ENCODE measurements at regions not wholly inside any gene's neighbourhood (a gene's known extent, or its start where the extent isn't known, plus 50 kb on each side); places are given as distances from the start of the nearest gene placed in this dataset.

DNA sequence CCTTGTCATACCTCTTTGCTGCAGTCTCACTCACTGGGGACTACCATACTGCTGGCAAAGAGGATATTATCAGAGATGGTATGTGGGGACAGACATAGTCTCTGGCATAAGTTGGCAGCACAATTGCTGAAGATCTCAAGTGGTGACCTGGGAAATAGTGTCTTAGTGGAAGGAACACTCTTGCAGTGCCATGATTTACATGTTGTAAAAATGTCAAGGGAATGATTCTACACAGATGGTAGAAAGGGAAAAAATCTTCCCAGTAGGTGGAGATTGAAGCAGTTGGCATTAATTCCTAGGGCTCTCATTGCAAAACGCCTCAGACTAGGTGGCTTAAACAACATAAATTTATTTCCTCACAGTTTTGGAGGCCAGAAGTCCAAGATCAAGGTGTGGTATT is 662.2 kb downstream of the DHX35 start:
- Mint-ChIP-seq H3K27me3 (ENCODE audit: low read depth) (no peaks in the 10 kb centered on the region), H3K36me3 (ENCODE audit: low read depth) (no peaks in the 10 kb centered on the region), H3K4me1 (ENCODE audit: low read depth) (no peaks in the 10 kb centered on the region), H3K27ac (no peak overlapping the region), H3K9me3 (no peaks in the 10 kb centered on the region), H3K4me3 (no peak overlapping the region)
- no peak for DNase-seq (ENCODE audit: low spot score)

DNA sequence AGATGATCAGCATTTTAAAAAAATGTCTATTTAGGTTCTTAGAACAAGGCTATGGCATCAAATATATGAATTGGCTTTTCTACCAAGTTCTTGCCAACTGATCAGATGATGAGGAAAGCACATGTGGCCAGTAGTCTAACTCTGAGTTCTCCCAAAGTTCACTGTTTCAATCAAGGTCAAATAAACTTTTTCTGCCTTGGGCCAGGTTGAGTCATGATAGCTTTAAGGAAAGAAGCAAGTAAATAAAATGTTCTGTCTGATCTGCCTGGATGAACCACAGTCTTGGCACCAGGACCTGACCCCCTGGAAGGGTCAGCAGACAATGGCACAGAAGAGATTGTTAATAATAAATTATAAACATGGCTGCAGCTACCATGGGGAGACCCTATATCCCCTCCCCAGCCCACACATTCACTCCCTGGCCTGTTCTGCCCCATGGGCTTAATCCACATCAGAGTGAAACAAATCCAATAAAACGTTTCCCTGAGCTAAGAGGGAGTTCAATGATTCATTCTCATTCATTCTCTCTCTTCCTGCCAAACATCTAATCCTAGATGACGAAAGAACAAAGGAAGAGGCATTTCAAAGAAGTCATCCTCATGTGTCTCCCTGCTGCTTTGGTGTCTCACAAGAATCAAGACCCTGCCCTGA is 661.6 kb downstream of the DHX35 start:
- Mint-ChIP-seq H3K27ac (no peak overlapping the region), H3K4me3 (no peak overlapping the region), H3K36me3 (ENCODE audit: low read depth) (no peaks in the 10 kb centered on the region), H3K9me3 (no peaks in the 10 kb centered on the region), H3K4me1 (ENCODE audit: low read depth) (no peaks in the 10 kb centered on the region), H3K27me3 (ENCODE audit: low read depth) (no peaks in the 10 kb centered on the region)
- no peak for DNase-seq (ENCODE audit: low spot score)

DNA sequence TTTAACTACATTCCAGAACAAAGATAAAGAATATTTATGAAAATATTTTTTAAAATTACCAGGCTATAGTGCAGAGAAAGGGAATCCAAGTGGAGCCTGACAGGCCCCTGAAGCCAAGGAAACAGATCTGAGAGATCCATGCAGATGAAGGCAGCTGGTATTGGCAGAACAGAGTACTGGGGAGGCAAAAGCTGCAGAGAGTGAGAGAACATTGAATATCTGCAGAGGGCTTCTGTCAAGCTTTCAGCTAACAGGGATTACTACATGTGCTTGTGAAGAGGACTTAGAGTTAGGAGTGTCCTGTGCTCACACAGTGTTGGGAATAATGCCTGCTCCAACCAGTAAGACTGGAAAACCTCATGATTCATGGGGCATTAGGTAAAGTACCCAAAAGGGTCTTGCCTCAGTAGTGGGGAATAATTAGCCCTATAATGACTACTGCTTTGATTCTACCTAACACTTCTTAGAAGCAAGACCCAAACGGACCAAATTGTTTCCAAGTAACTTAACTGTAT is 657.2 kb downstream of the DHX35 start:
- no peak for DNase-seq (ENCODE audit: low spot score)
- Mint-ChIP-seq H3K4me1 (ENCODE audit: low read depth) (no peaks in the 10 kb centered on the region), H3K27me3 (ENCODE audit: low read depth) (no peaks in the 10 kb centered on the region), H3K4me3 (no peak overlapping the region), H3K27ac (no peak overlapping the region), H3K36me3 (ENCODE audit: low read depth) (no peaks in the 10 kb centered on the region), H3K9me3 (no peaks in the 10 kb centered on the region)

DNA sequence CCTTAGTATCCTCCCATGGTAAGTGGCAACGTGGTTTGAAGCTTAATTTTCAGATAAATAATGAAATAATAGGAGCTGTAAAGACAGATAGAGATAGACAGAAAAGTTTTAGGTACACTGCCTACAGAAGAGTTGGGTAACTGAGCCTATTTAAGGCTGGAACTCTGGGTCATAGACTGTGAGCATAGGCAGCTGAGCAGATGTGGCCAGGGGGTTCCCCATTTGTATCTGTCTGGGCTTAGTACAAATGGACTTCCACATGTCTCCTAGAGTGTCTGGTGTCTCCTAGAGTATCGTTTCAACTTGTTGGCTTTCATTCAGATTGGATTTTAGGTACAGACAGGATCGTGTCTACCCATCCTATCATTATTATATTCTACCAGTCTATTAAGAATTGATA is 649.8 kb downstream of the DHX35 start:
- Mint-ChIP-seq H3K4me1 (ENCODE audit: low read depth) (no peaks in the 10 kb centered on the region), H3K4me3 (no peak overlapping the region), H3K9me3 (peaks cover 13% of the 10 kb centered on the region), H3K27ac (no peak overlapping the region), H3K27me3 (ENCODE audit: low read depth) (no peaks in the 10 kb centered on the region), H3K36me3 (ENCODE audit: low read depth) (no peaks in the 10 kb centered on the region)
- DNase-seq (ENCODE audit: low spot score) = no peak

DNA sequence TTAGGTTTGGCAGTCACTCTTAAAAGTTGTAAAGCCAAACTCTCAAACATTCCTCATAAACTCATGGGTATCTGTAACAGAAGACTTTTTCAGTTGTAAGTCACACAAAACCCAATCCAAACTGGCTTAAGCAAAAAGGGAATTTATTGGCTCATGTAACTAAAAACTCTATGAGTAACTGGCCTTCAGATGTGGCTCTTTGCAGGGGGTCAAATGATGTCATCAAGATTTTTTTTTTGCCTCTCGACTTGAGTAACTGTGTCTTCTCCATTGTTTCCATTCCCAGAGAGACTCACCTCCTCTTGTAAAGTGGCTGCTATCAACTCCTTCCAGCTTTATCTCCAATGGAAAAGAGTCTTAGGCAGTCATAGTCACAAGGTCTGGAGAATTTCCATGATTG is 645.0 kb downstream of the DHX35 start:
- H3K4me1 Mint-ChIP-seq (ENCODE audit: low read depth) = no peaks in the 10 kb centered on the region
- no peak for DNase-seq (ENCODE audit: low spot score)
- no peaks in the 10 kb centered on the region for H3K27me3 Mint-ChIP-seq (ENCODE audit: low read depth)
- H3K27ac Mint-ChIP-seq = no peak overlapping the region
- no peaks in the 10 kb centered on the region for H3K36me3 Mint-ChIP-seq (ENCODE audit: low read depth)
- no peak overlapping the region for H3K4me3 Mint-ChIP-seq
- H3K9me3 Mint-ChIP-seq = peaks cover 13% of the 10 kb centered on the region

DNA sequence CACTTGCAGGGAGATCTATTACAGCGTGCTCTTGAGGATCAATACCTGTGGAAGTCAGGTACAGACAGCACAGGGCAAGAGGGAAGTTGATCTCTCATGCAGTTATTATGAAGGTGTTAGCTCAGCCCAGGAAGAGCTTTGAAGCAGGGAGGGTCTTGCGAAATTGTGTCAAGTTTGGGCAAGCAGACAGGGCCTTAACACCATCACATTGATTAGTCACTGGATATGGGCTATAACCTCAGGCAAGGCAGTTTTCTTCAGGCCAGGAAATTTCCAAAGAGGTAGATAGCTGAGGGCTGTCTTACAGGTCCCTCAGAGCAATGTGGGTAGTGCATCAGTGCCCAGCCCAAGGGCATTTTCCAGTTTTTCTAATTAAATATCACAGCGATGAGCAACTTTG is 643.8 kb downstream of the DHX35 start:
- Mint-ChIP-seq H3K9me3 (peaks cover 13% of the 10 kb centered on the region), H3K4me3 (no peak overlapping the region), H3K27ac (no peak overlapping the region), H3K27me3 (ENCODE audit: low read depth) (no peaks in the 10 kb centered on the region), H3K4me1 (ENCODE audit: low read depth) (no peaks in the 10 kb centered on the region), H3K36me3 (ENCODE audit: low read depth) (no peaks in the 10 kb centered on the region)
- no peak for DNase-seq (ENCODE audit: low spot score)

DNA sequence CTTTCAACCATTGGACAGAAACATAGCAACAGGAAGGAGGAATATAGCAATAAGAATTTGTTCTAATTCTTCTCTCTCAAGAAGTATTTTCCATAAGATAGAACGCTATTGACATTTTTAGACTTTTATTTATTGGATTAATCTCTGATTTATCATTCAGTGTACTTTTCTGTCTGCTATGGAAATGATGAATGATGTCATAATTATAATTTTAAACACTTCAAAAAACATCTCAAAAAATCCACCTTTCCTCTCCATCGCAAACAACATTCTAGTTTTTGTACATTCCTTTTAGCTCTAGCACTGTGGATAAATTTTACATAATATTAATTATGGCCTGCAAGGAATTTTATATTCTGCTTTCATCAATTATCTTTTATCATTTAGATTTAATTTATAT is 643.2 kb downstream of the DHX35 start:
- no peaks in the 10 kb centered on the region for H3K36me3 Mint-ChIP-seq (ENCODE audit: low read depth)
- no peak overlapping the region for H3K4me3 Mint-ChIP-seq
- no peaks in the 10 kb centered on the region for H3K4me1 Mint-ChIP-seq (ENCODE audit: low read depth)
- peaks cover 13% of the 10 kb centered on the region for H3K9me3 Mint-ChIP-seq
- no peak for DNase-seq (ENCODE audit: low spot score)
- H3K27ac Mint-ChIP-seq = no peak overlapping the region
- no peaks in the 10 kb centered on the region for H3K27me3 Mint-ChIP-seq (ENCODE audit: low read depth)

DNA sequence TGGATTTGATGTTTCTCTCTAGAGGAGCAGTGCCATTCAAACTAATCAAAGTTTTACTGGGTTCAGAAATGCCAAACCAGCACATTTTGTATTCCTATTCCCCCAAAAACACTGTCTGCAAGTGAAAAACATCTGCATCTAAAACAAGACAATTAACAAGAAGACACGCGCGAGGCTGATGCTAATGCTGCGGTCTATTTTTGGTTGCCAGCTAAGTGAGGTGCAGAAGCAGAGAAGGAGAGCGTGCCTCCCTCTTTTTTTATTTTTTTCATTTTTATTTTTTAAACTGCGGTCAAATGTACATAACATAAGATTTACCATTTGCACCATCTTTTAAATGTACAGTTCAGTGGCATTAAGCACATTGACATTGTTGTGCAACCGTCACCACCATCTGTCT is 641.1 kb downstream of the DHX35 start:
- H3K4me3 Mint-ChIP-seq = no peak overlapping the region
- DNase-seq (ENCODE audit: low spot score) = no peak
- H3K36me3 Mint-ChIP-seq (ENCODE audit: low read depth) = no peaks in the 10 kb centered on the region
- no peak overlapping the region for H3K27ac Mint-ChIP-seq
- no peaks in the 10 kb centered on the region for H3K27me3 Mint-ChIP-seq (ENCODE audit: low read depth)
- H3K4me1 Mint-ChIP-seq (ENCODE audit: low read depth) = no peaks in the 10 kb centered on the region
- H3K9me3 Mint-ChIP-seq = no peaks in the 10 kb centered on the region

DNA sequence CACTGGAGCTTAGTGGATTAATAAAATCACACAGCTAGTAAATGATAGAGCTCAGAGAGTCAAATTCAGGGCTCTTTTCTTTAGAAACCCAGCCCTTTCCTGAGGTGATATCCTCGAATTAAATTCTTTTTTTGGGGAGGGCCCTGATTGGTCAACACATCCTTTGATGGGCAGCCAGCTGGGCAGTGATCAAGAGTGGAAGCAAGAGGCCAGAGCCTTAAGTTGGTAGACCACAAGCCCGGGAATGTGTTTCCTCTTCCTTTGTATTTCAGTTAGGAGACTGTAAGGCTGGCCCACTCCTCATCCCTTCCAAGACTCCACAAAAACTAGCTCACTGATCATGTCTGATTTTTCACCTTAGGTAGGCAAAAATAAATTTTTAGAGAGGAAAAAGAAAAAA is 640.5 kb downstream of the DHX35 start:
- Mint-ChIP-seq H3K4me1 (ENCODE audit: low read depth) (no peaks in the 10 kb centered on the region), H3K9me3 (no peaks in the 10 kb centered on the region), H3K27ac (no peak overlapping the region), H3K4me3 (no peak overlapping the region), H3K36me3 (ENCODE audit: low read depth) (no peaks in the 10 kb centered on the region), H3K27me3 (ENCODE audit: low read depth) (no peaks in the 10 kb centered on the region)
- DNase-seq (ENCODE audit: low spot score) = no peak

DNA sequence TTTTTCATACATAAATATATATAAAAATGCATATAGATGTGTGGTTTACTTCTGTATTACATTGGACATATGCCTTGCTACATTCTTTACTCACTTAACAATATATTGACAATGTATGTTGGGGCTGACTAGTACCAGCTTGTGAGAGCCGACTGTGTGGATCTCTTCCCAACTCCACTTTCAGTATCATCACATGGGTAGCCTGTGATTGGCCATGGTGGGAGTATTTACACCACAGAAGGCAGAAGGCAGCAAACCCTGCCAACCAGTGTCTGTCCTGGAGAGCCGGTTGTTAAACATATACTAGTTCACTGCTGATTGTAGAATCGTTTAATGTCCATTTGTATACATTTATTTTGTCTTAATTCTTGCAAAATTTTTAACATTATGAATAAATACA is 638.7 kb downstream of the DHX35 start:
- no peak for DNase-seq (ENCODE audit: low spot score)
- H3K27me3 Mint-ChIP-seq (ENCODE audit: low read depth) = no peaks in the 10 kb centered on the region
- H3K36me3 Mint-ChIP-seq (ENCODE audit: low read depth) = no peaks in the 10 kb centered on the region
- H3K27ac Mint-ChIP-seq = no peak overlapping the region
- H3K9me3 Mint-ChIP-seq = no peaks in the 10 kb centered on the region
- no peak overlapping the region for H3K4me3 Mint-ChIP-seq
- H3K4me1 Mint-ChIP-seq (ENCODE audit: low read depth) = no peaks in the 10 kb centered on the region

DNA sequence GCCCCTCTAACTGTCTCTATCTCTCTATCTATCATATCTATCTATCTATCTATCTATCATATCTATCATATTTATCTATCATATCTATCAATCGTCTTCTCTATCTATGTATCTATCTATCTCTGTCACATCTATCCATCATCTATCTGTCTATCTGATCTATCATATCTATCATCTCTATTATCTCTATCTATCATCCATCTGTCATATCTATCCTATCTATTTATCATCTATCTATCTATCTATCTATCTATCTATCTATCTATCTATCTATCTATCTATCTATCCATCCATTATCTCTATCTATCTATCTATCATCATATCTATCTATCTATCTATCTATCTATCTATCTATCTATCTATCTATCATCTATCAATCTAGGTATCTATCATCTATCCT is 638.0 kb downstream of the DHX35 start:
- Mint-ChIP-seq H3K27ac (no peak overlapping the region), H3K9me3 (no peaks in the 10 kb centered on the region), H3K4me3 (no peak overlapping the region), H3K36me3 (ENCODE audit: low read depth) (no peaks in the 10 kb centered on the region), H3K4me1 (ENCODE audit: low read depth) (no peaks in the 10 kb centered on the region), H3K27me3 (ENCODE audit: low read depth) (no peaks in the 10 kb centered on the region)
- DNase-seq (ENCODE audit: low spot score) = no peak

DNA sequence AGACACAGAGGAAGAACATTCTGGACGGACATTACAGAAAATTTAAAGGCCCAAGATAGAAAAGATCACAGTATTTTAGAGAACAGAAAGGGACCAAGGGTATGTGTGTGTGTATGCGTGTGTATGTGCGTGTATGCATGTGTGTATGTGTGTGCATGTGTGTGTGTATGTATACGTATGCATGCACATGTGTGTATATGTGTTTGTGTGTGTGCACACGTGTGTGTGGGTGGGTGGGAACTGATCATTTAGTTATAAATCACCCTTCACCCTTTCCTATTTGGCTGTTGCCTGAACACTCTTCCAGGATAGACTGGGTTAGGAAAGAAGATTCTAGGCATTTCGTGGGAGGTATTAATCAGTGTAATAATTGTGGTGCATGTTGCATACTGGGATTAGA is 634.4 kb downstream of the DHX35 start:
- Mint-ChIP-seq H3K36me3 (ENCODE audit: low read depth) (no peaks in the 10 kb centered on the region), H3K4me3 (no peak overlapping the region), H3K4me1 (ENCODE audit: low read depth) (no peaks in the 10 kb centered on the region), H3K27ac (no peak overlapping the region), H3K9me3 (no peaks in the 10 kb centered on the region), H3K27me3 (ENCODE audit: low read depth) (no peaks in the 10 kb centered on the region)
- no peak for DNase-seq (ENCODE audit: low spot score)

DNA sequence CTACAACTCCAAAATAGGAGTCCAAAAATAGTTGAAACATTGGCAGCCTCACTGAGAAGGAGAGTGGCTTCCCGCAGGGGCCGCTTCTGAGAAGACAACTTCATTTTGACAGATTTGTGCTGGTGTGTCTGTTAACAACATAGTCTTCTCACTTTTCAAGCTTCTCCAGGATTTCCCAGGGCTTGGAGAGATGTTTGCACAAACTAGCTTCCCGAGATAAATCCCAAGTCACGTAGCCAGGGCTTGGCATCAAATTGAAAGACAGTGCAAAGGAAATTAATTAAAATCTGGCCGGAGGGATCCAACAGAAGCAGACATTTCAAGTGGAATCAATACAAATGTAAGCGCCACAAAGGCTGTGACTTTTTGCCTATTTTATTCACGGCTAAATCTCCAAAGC is 630.2 kb downstream of the DHX35 start:
- Mint-ChIP-seq H3K9me3 (no peaks in the 10 kb centered on the region), H3K4me3 (no peak overlapping the region), H3K27ac (no peak overlapping the region), H3K4me1 (ENCODE audit: low read depth) (no peaks in the 10 kb centered on the region), H3K27me3 (ENCODE audit: low read depth) (no peaks in the 10 kb centered on the region), H3K36me3 (ENCODE audit: low read depth) (no peaks in the 10 kb centered on the region)
- DNase-seq (ENCODE audit: low spot score) = no peak

DNA sequence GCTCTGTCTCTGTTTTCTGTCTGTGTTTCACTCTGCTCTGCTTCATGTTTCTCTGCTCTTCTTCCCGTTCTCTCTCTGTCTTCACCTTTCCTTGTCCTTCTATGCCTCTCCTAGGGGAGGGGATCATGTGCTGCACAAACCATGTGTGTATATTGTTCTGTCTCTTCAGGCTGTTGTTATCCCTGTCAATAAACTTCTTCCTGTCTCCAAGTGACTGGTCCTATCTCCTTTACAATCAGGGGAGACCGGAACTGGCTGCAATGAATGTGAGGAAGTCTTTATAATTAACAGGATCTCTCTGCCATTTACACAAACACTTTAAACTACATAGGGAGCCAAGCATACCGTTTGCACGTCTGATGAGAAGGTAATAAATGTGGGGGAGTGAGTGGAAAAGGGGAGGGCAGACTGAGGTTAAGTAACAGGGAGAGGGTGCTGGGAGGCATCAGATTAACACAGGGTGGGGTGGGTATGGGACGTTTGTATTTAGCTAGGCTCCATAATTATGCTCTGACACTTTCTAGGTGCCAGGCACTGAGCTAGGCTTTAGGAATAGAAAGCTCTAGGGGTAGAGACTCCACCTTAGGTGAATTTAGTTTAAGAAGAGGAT is 626.1 kb downstream of the DHX35 start:
- Mint-ChIP-seq H3K36me3 (ENCODE audit: low read depth) (no peaks in the 10 kb centered on the region), H3K9me3 (no peaks in the 10 kb centered on the region), H3K27ac (no peak overlapping the region), H3K4me3 (no peak overlapping the region), H3K4me1 (ENCODE audit: low read depth) (no peaks in the 10 kb centered on the region), H3K27me3 (ENCODE audit: low read depth) (no peaks in the 10 kb centered on the region)
- DNase-seq (ENCODE audit: low spot score) = no peak

DNA sequence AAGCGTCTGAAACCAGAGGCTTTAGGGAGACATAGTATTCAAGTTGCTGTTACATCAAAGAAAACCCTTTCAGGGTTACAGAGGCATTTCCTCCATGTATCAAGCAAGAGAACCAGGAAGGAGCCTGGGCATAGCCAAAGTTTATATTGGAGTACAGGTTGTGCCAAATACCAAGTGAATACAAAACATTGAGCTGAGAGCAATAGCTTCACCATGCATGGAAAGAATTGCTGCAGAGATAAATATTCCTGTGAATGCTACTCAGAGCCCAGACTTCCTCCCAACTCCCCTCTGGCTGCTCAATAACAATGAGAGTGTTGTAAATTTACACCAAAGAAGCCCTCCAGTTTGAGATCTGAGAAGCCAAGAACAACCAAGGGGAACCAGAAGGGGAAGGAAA is 618.9 kb downstream of the DHX35 start:
- H3K27me3 Mint-ChIP-seq (ENCODE audit: low read depth) = no peaks in the 10 kb centered on the region
- no peak overlapping the region for H3K27ac Mint-ChIP-seq
- no peaks in the 10 kb centered on the region for H3K4me1 Mint-ChIP-seq (ENCODE audit: low read depth)
- DNase-seq (ENCODE audit: low spot score) = no peak
- no peaks in the 10 kb centered on the region for H3K36me3 Mint-ChIP-seq (ENCODE audit: low read depth)
- H3K9me3 Mint-ChIP-seq = no peaks in the 10 kb centered on the region
- no peak overlapping the region for H3K4me3 Mint-ChIP-seq

Measured in T-helper 2 cell treated with Interferon-gamma antibody and Interleukin-4, amounts not matched to agents 5 μg/mL and 100 μg/mL, for 36 hours (primary cell).